OCI-LY7 (cell line): ENCODE measurements at regions not wholly inside any gene's neighbourhood (a gene's known extent, or its start where the extent isn't known, plus 50 kb on each side); places are given as distances from the start of the nearest gene placed in this dataset.

Experiments
- BruUV-seq: library from RNA; stranded (reverse); fragments of 400-500 nt; replicated peaks from 2 replicates; lab custom pipeline; 2021; lab: Mats Ljungman, UMichigan
- CTCF ChIA-PET: fragments of 300-600 bp; sonication (Branson Sonifier 250); formaldehyde crosslinking; loops from one replicate; lab custom pipeline; 2022; ENCODE audit warnings: antibody characterized with exemption; ENCODE audit not compliant: unreplicated experiment; lab: Charles Lee
- POLR2A ChIA-PET: fragments of 300-600 bp; sonication (Branson Sonifier 250); formaldehyde crosslinking; loops from one replicate; lab custom pipeline; 2022; ENCODE audit warnings: antibody characterized with exemption; lab: Charles Lee
- DNase-seq: peaks from one replicate; pipeline ENCODE4 v3.0.0-alpha.2; 2015; ENCODE audit warnings: low spot score
- H2AFZ ChIP-seq: fragments of 200-600 bp; sonication (generic), shearing (Covaris generic); 2 replicates; pipeline ENCODE4 v1.6.1; 2014; ENCODE audit warnings: mild to moderate bottlenecking, antibody characterized with exemption, low read length, moderate library complexity
- H3K27ac ChIP-seq: fragments of 200-600 bp; sonication (generic); 2 replicates; pipeline ENCODE4 v1.5.1; 2014; ENCODE audit warnings: mixed run types, low read depth, mild to moderate bottlenecking, moderate library complexity, low read length, inconsistent platforms; ENCODE audit not compliant: poor library complexity, severe bottlenecking
- H3K36me3 ChIP-seq: fragments of 200-600 bp; sonication (generic); 2 replicates; pipeline ENCODE4 v1.6.1; 2014; ENCODE audit warnings: mild to moderate bottlenecking, antibody characterized with exemption, low read length, moderate library complexity, mixed read lengths; ENCODE audit not compliant: insufficient read depth
- H3K4me1 ChIP-seq: fragments of 200-600 bp; sonication (generic); 2 replicates; pipeline ENCODE4 v1.5.1; 2014; ENCODE audit warnings: mild to moderate bottlenecking, low read length; ENCODE audit not compliant: insufficient read depth, poor library complexity, severe bottlenecking
- H3K4me2 ChIP-seq: fragments of 200-600 bp; sonication (generic); 2 replicates; pipeline ENCODE4 v1.6.1; 2014; ENCODE audit warnings: mild to moderate bottlenecking, low read length
- H3K4me3 ChIP-seq: fragments of 200-600 bp; sonication (generic); 2 replicates; pipeline ENCODE4 v1.5.1; 2014; ENCODE audit warnings: mild to moderate bottlenecking, low read depth, low read length; ENCODE audit not compliant: poor library complexity, severe bottlenecking
- H3K79me2 ChIP-seq: fragments of 200-600 bp; sonication (generic); 2 replicates; pipeline ENCODE4 v1.6.1; 2016; ENCODE audit warnings: low read depth, mild to moderate bottlenecking, low read length, moderate library complexity, mixed read lengths; ENCODE audit not compliant: insufficient read depth
- H3K9me2 ChIP-seq: fragments of 200-600 bp; sonication (generic); 2 replicates; pipeline ENCODE4 v1.6.1; 2016; ENCODE audit warnings: mild to moderate bottlenecking, low read length, mixed read lengths; ENCODE audit not compliant: insufficient read depth
- H3K9me3 ChIP-seq: fragments of 200-600 bp; sonication (generic); 2 replicates; pipeline ENCODE4 v1.6.1; 2014; ENCODE audit warnings: mild to moderate bottlenecking, mixed run types, low read length, mixed read lengths
- H4K20me1 ChIP-seq: fragments of 200-600 bp; sonication (generic); 2 replicates; pipeline ENCODE4 v1.6.1; 2014; ENCODE audit warnings: mild to moderate bottlenecking, antibody characterized with exemption, low read length, moderate library complexity, mixed read lengths; ENCODE audit not compliant: insufficient read depth
- EZH2phosphoT487 ChIP-seq: fragments of 200-600 bp; sonication (generic); IDR thresholded peaks from 2 replicates; pipeline ENCODE4 v1.6.1; 2018; ENCODE audit warnings: low read depth, borderline replicate concordance, mild to moderate bottlenecking, mixed run types, antibody characterized with exemption, low read length, moderate library complexity, mixed read lengths
- intact Hi-C: fragments of 100-400 bp; cut with micrococcal nuclease; formaldehyde crosslinking; loops from one replicate; pipeline ENCODE4 v1.10.0; 2022; ENCODE audit not compliant: unreplicated experiment
- TF ChIP-seq, protein P1 (sequence below): fragments of 200-600 bp; sonication (generic); conservative IDR thresholded peaks from 2 replicates; pipeline ENCODE4 v1.5.1; 2014; ENCODE audit warnings: mild to moderate bottlenecking, antibody characterized with exemption, low read length, moderate library complexity, mixed read lengths

DNA sequence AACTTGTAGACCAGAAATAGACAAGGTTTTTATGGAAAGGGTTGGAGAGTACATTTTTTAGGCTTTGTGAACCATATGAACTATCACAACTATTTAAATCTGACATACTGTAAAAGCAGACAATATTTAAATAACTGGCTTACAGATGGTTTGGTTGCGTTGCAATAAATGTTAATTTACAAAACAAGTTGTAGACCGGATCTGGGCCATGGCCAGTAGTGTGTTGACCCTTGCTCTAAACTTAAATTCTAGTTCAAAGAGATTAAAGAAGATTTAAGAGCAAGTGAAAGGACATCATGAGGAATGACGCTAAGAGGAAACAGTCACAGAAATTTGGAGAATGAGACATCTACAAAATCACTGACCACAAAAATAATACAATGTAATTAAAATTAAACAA lies 652.7 kb downstream of the DCDC2C start:
- CTCF ChIA-PET: no interaction called here
- POLR2A ChIA-PET: no interaction called here
- Histone ChIP-seq H3K9me3 (no peaks in the 10 kb centered on the region), H4K20me1 (no peaks in the 10 kb centered on the region), H2AFZ (no peak overlapping the region), H3K36me3 (no peaks in the 10 kb centered on the region), H3K9me2 (no peaks in the 10 kb centered on the region), H3K4me3 (no peak overlapping the region), H3K27ac (no peak overlapping the region), H3K79me2 (no peaks in the 10 kb centered on the region), H3K4me2 (no peak overlapping the region), H3K4me1 (no peaks in the 10 kb centered on the region)
- no TSS peak for BruUV-seq
- intact Hi-C loops: loop anchor here (10.0 kb wide), 2 partner anchors 231 to 409 kb away; no protein-coding TSS in a partner anchor
- no peak for DNase-seq
- TF ChIP-seq EZH2phosphoT487: no peak
- TF ChIP-seq, protein P1, sequence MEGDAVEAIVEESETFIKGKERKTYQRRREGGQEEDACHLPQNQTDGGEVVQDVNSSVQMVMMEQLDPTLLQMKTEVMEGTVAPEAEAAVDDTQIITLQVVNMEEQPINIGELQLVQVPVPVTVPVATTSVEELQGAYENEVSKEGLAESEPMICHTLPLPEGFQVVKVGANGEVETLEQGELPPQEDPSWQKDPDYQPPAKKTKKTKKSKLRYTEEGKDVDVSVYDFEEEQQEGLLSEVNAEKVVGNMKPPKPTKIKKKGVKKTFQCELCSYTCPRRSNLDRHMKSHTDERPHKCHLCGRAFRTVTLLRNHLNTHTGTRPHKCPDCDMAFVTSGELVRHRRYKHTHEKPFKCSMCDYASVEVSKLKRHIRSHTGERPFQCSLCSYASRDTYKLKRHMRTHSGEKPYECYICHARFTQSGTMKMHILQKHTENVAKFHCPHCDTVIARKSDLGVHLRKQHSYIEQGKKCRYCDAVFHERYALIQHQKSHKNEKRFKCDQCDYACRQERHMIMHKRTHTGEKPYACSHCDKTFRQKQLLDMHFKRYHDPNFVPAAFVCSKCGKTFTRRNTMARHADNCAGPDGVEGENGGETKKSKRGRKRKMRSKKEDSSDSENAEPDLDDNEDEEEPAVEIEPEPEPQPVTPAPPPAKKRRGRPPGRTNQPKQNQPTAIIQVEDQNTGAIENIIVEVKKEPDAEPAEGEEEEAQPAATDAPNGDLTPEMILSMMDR: no peak

DNA sequence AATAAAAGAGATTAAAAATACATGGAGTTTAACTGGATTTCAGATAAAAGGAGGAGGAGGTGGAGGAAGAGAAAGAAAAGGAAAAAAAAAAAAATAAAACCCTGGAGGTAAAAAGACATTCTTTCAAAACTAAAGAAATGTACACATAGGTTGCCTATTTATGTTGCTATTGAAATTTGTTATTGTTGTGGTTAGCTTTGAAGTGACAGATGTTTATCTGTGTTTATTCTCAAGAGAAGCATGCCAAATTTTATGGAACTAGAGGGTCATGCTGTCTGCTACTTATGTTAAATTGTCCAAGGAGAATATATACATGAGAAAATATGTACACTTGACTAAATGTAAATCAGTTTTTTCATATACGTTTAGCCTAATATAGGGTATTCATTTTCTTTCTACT lies 653.2 kb downstream of the DCDC2C start:
- H3K4me3 ChIP-seq: no peak overlapping the region
- no peak overlapping the region for H2AFZ ChIP-seq
- no peaks in the 10 kb centered on the region for H3K4me1 ChIP-seq
- no peak for DNase-seq
- ChIA-PET CTCF (no interaction called here), POLR2A (no interaction called here)
- no peaks in the 10 kb centered on the region for H3K79me2 ChIP-seq
- TF ChIP-seq, protein P1: no peak
- TF ChIP-seq EZH2phosphoT487: no peak
- no peak overlapping the region for H3K4me2 ChIP-seq
- no peak overlapping the region for H3K27ac ChIP-seq
- intact Hi-C loops: loop anchor here (10.0 kb wide), 2 partner anchors 232 to 408 kb away; no protein-coding TSS in a partner anchor
- no peaks in the 10 kb centered on the region for H3K9me2 ChIP-seq
- no peaks in the 10 kb centered on the region for H3K9me3 ChIP-seq
- no peaks in the 10 kb centered on the region for H3K36me3 ChIP-seq
- H4K20me1 ChIP-seq: no peaks in the 10 kb centered on the region
- no TSS peak for BruUV-seq

DNA sequence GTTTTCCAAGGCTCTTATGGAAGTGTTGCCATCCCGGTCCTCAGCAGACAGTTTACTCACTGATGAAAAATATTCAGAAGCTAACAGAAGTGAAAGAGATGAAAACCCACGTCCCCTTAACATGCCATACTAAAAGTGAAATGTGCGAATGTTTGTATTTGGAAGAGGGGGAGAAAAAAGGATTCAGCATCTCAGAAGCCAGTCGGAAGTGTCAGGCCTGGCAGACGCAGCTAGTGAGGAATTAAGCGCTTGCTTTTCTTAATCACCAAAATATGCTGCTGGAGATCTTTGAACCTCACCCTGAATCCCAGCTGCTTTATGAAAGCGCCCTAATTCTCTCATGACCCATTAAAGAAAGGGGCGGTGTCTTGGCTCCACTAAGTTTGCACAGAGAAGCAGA lies 653.7 kb downstream of the DCDC2C start:
- Histone ChIP-seq H3K79me2 (no peaks in the 10 kb centered on the region), H2AFZ (no peak overlapping the region), H3K36me3 (no peaks in the 10 kb centered on the region), H3K4me1 (no peaks in the 10 kb centered on the region), H3K4me2 (no peak overlapping the region), H3K4me3 (no peak overlapping the region), H3K9me2 (no peaks in the 10 kb centered on the region), H3K9me3 (no peaks in the 10 kb centered on the region), H4K20me1 (no peaks in the 10 kb centered on the region), H3K27ac (no peak overlapping the region)
- no peak for TF ChIP-seq EZH2phosphoT487
- TF ChIP-seq, protein P1: no peak
- CTCF ChIA-PET: no interaction called here
- DNase-seq: no peak
- BruUV-seq: no TSS peak
- POLR2A ChIA-PET: no interaction called here
- intact Hi-C loops: loop anchor here (10.0 kb wide), 2 partner anchors 232 to 408 kb away; no protein-coding TSS in a partner anchor
